ENCODE measurements at regions not wholly inside any gene's neighbourhood (a gene's known extent, or its start where the extent isn't known, plus 50 kb on each side); places are given as distances from the start of the nearest gene placed in this dataset.

GRCh38 chr10:107442035-107442505 is 277.6 kb upstream of the SORCS1 start:
- H3K27ac ChIP-seq, result no peak overlapping the region
- no peak for TF ChIP-seq CTCF (conservative IDR thresholded peaks at IDR 0.05)

DNA sequence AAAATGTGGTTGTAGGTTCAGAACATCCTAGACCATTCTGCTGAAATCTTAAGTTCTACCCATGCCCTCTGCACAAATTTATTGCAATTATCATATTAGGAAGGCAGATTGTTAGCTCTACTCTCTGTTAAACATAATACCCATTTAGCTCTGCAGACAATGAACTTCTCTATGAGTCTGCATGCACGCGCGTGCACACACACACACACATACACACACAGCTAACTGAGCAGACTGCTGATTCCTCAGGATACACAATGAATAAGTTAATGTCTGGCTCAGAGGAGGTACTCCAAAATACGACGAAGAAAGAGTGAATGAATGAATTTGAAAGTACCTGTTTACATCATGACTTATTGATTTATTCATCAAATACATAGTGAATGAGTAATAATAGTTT is 276.2 kb upstream of the SORCS1 start:
- no peak overlapping the region for H3K27ac ChIP-seq

GRCh38 chr10:107437921-107438320 is 273.4 kb upstream of the SORCS1 start:
- no peak for TF ChIP-seq CTCF (conservative IDR thresholded peaks at IDR 0.05)
- H3K27ac ChIP-seq, result no peak overlapping the region

More for the DNA sequence above, 276.2 kb upstream of the SORCS1 start:
- TF ChIP-seq CTCF (conservative IDR thresholded peaks at IDR 0.05), result no peak

DNA sequence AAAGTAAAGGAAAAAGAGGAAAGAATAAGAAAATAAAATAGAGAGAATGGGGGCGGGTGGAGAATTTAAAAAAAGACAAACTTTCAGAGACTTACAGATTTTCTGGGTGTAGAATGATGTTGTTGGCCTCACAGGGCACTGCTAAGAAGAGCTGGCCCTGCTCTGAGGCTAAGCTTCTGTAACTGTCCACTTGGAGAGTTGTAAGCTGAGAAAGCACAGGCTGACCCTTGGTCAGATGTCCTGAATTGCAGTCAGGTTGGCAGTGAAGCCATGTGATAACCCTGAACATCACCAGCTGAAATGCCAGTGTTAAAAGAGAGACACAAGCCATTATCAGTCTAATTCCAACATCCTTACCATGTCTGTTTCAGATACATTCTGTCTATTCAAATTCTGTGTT is 272.1 kb upstream of the SORCS1 start:
- TF ChIP-seq CTCF (conservative IDR thresholded peaks at IDR 0.05), result no peak
- H3K27ac ChIP-seq, result no peak overlapping the region

DNA sequence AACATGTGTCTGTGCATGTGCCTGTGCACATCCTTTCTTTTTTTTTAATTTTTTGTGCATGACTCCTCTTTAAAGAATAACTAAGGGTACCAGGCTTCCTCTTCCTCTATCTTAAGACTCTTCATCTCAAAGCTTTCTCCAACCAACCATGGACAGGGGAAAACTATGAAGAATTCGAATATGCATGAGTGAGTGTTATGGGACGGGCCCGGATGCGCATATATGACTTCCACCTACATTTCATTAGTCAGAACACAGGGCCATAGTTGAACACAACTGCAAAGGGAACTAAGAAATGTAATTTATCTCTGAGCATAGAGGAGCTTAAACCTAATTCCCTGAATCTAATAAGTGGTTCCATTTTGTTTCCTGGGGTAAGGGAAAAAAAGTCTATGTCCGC is 270.3 kb upstream of the SORCS1 start:
- H3K27ac ChIP-seq, result no peak overlapping the region
- TF ChIP-seq CTCF (conservative IDR thresholded peaks at IDR 0.05), result no peak

GRCh38 chr10:107434201-107434600 is 269.7 kb upstream of the SORCS1 start:
- no peak for TF ChIP-seq CTCF (conservative IDR thresholded peaks at IDR 0.05)
- H3K27ac ChIP-seq, result no peak overlapping the region

GRCh38 chr10:107433605-107434004 is 269.1 kb upstream of the SORCS1 start:
- H3K27ac ChIP-seq, result no peak overlapping the region
- TF ChIP-seq CTCF (conservative IDR thresholded peaks at IDR 0.05), result no peak

DNA sequence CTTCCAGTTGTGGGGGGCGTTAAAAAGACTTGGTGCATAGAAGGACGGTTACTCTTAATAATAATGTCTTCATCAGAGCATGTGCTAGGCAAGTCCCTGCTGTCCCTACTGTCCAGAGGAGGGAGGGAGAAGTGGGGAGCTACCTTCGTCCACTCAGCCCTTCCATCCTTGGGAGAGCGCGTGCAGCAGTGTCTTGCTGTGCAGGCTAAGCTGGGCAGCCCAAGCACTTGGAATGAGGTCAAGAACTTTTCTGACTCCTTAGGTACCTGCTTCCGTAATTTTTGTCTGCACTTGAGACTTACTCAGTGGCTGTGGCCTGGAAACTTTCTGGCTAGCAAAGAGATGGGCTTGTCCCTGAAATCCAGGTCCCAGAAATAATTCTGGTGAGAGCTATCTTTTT is 265.9 kb upstream of the SORCS1 start:
- TF ChIP-seq CTCF (conservative IDR thresholded peaks at IDR 0.05), result no peak
- H3K27ac ChIP-seq, result no peak overlapping the region

Data from VCaP (cell line).